HEK293 (cell line): ENCODE measurements at regions not wholly inside any gene's neighbourhood (a gene's known extent, or its start where the extent isn't known, plus 50 kb on each side); places are given as distances from the start of the nearest gene placed in this dataset.

ENCODE experiments used
- CTCF ChIA-PET: fragments of 350-600 bp; formaldehyde crosslinking; extraction: SDS; loops from one replicate; lab custom pipeline; 2021; ENCODE audit warnings: antibody characterized with exemption; lab: Yijun Ruan, JAX
- POLR2A ChIA-PET: fragments of 300-600 bp; formaldehyde crosslinking; extraction: SDS; loops from one replicate; lab custom pipeline; 2020; ENCODE audit warnings: antibody characterized with exemption, inconsistent platforms; lab: Yijun Ruan, JAX
- H3K27ac ChIP-seq: fragments of 200-500 bp; sonication (Bioruptor generic); 2 replicates; pipeline ENCODE4 v1.5.1; 2014; ENCODE audit warnings: low read depth, low read length, control low read depth, inconsistent platforms; ENCODE audit errors: extremely low read depth
- H3K36me3 ChIP-seq, 2 experiments: fragments of 200-500 bp in 1 of 2; sonication (Bioruptor generic) in 1 of 2; 1 replicate in 1 of 2; 2 replicates in 1 of 2; pipeline ENCODE4 v1.5.1; 2014 to 2017; ENCODE audit warnings: inconsistent platforms in 2 of 2, low read length in 2 of 2; ENCODE audit not compliant: control insufficient read depth in 2 of 2, insufficient read depth in 1 of 2
- H3K4me1 ChIP-seq: fragments of 200-500 bp; sonication (Bioruptor generic); 2 replicates; pipeline ENCODE4 v1.5.1; 2014; ENCODE audit warnings: mild to moderate bottlenecking, low read length, inconsistent platforms; ENCODE audit not compliant: control insufficient read depth, insufficient read depth
- H3K4me3 ChIP-seq: 2 replicates; pipeline ENCODE4 v1.5.1; 2011; ENCODE audit warnings: low read depth, mild to moderate bottlenecking, control low read depth, low read length, moderate library complexity
- H3K9me3 ChIP-seq: fragments of 200-500 bp; sonication (Bioruptor generic); 2 replicates; pipeline ENCODE4 v1.5.1; 2014; ENCODE audit warnings: low read depth, low read length, inconsistent platforms; ENCODE audit not compliant: control insufficient read depth, insufficient read depth
- BCL11A ChIP-seq: fragments of 450-650 bp; formaldehyde crosslinking; IDR thresholded peaks from 2 replicates; pipeline ENCODE4 v1.5.1; 2016; ENCODE audit warnings: low read depth, missing biosample characterization, missing genetic modification characterization
- CTCF ChIP-seq: fragments of 450-650 bp; formaldehyde crosslinking; IDR thresholded peaks from 2 replicates; pipeline ENCODE4 v1.5.1; 2016; ENCODE audit warnings: missing biosample characterization, missing genetic modification characterization
- GLIS1 ChIP-seq: fragments of 450-650 bp; formaldehyde crosslinking; IDR thresholded peaks from 2 replicates; pipeline ENCODE4 v1.5.1; 2016; ENCODE audit warnings: missing biosample characterization, missing genetic modification characterization
- HOXA7 ChIP-seq: sonication (generic); formaldehyde crosslinking; IDR thresholded peaks from 2 replicates; pipeline ENCODE4 v1.8.1; 2022; ENCODE audit warnings: missing genetic modification reagents, borderline replicate concordance
- KLF17 ChIP-seq: fragments of 450-650 bp; formaldehyde crosslinking; IDR thresholded peaks from 2 replicates; pipeline ENCODE4 v1.5.1; 2016; ENCODE audit warnings: missing biosample characterization, missing genetic modification characterization
- PBX3 ChIP-seq: sonication (generic); formaldehyde crosslinking; IDR thresholded peaks from 2 replicates; pipeline ENCODE4 v1.8.1; 2022; ENCODE audit warnings: mild to moderate bottlenecking, moderate library complexity, missing genetic modification reagents
- PRDM10 ChIP-seq: fragments of 450-650 bp; formaldehyde crosslinking; IDR thresholded peaks from 2 replicates; pipeline ENCODE4 v1.5.1; 2016; ENCODE audit warnings: missing biosample characterization, missing genetic modification characterization
- REST ChIP-seq: fragments of 450-650 bp; formaldehyde crosslinking; IDR thresholded peaks from 2 replicates; pipeline ENCODE4 v1.5.1; 2016; ENCODE audit warnings: missing biosample characterization, missing genetic modification characterization
- SCRT2 ChIP-seq: fragments of 450-650 bp; formaldehyde crosslinking; IDR thresholded peaks from 2 replicates; pipeline ENCODE4 v1.5.1; 2016; ENCODE audit warnings: missing biosample characterization, missing genetic modification characterization
- ZBTB48 ChIP-seq: fragments of 450-650 bp; formaldehyde crosslinking; IDR thresholded peaks from 2 replicates; pipeline ENCODE4 v1.5.1; 2016; ENCODE audit warnings: missing biosample characterization, missing genetic modification characterization
- ZBTB7A ChIP-seq: fragments of 450-650 bp; formaldehyde crosslinking; IDR thresholded peaks from 2 replicates; pipeline ENCODE4 v1.5.1; 2016; ENCODE audit warnings: low read depth, missing biosample characterization, missing genetic modification characterization
- ZEB2 ChIP-seq: fragments of 450-650 bp; formaldehyde crosslinking; IDR thresholded peaks from 2 replicates; pipeline ENCODE4 v1.5.1; 2016; ENCODE audit warnings: missing biosample characterization, missing genetic modification characterization
- ZFHX2 ChIP-seq: fragments of 450-650 bp; formaldehyde crosslinking; conservative IDR thresholded peaks from 2 replicates; pipeline ENCODE4 v1.5.1; 2016; ENCODE audit warnings: missing biosample characterization, missing genetic modification characterization
- ZNF2 ChIP-seq: fragments of 450-650 bp; formaldehyde crosslinking; IDR thresholded peaks from 2 replicates; pipeline ENCODE4 v1.5.1; 2016; ENCODE audit warnings: missing biosample characterization, missing genetic modification characterization
- ZNF239 ChIP-seq: fragments of 450-650 bp; formaldehyde crosslinking; IDR thresholded peaks from 2 replicates; pipeline ENCODE4 v1.5.1; 2016; ENCODE audit warnings: missing biosample characterization, missing genetic modification characterization
- ZNF26 ChIP-seq: fragments of 450-650 bp; formaldehyde crosslinking; IDR thresholded peaks from 2 replicates; pipeline ENCODE4 v1.5.1; 2016; ENCODE audit warnings: missing biosample characterization, missing genetic modification characterization
- ZNF350 ChIP-seq: fragments of 450-650 bp; formaldehyde crosslinking; IDR thresholded peaks from 2 replicates; pipeline ENCODE4 v1.5.0; 2017; ENCODE audit warnings: missing biosample characterization, mild to moderate bottlenecking, missing genetic modification characterization
- ZNF394 ChIP-seq: fragments of 450-650 bp; formaldehyde crosslinking; IDR thresholded peaks from 2 replicates; pipeline ENCODE4 v1.5.1; 2016; ENCODE audit warnings: missing biosample characterization, missing genetic modification characterization, mild to moderate bottlenecking, moderate library complexity, borderline replicate concordance
- ZNF48 ChIP-seq: fragments of 450-650 bp; formaldehyde crosslinking; IDR thresholded peaks from 2 replicates; pipeline ENCODE4 v1.5.1; 2016; ENCODE audit warnings: missing biosample characterization, missing genetic modification characterization
- ZNF560 ChIP-seq: fragments of 450-650 bp; formaldehyde crosslinking; IDR thresholded peaks from 2 replicates; pipeline ENCODE4 v1.5.1; 2017; ENCODE audit warnings: missing biosample characterization, missing genetic modification characterization, borderline replicate concordance
- ZNF623 ChIP-seq: fragments of 450-650 bp; formaldehyde crosslinking; IDR thresholded peaks from 2 replicates; pipeline ENCODE4 v1.5.1; 2016; ENCODE audit warnings: missing biosample characterization, missing genetic modification characterization
- ZNF707 ChIP-seq: fragments of 450-650 bp; formaldehyde crosslinking; IDR thresholded peaks from 2 replicates; pipeline ENCODE4 v1.5.1; 2016; ENCODE audit warnings: missing biosample characterization, missing genetic modification characterization
- ZNF777 ChIP-seq: fragments of 450-650 bp; formaldehyde crosslinking; IDR thresholded peaks from 2 replicates; pipeline ENCODE4 v1.5.1; 2017; ENCODE audit warnings: missing biosample characterization, missing genetic modification characterization, borderline replicate concordance
- ZNF792 ChIP-seq: fragments of 450-650 bp; formaldehyde crosslinking; IDR thresholded peaks from 2 replicates; pipeline ENCODE4 v1.5.1; 2016; ENCODE audit warnings: missing biosample characterization, missing genetic modification characterization

- no peaks in the 10 kb centered on the region for H3K4me1 ChIP-seq
- TF ChIP-seq ZBTB7A (tag by site-specific recombination) (no peak), ZNF707 (tag by site-specific recombination) (no peak), ZBTB48 (tag by site-specific recombination) (no peak), ZNF560 (tag by site-specific recombination) (no peak), ZEB2 (no peak), HOXA7 (CRISPR knock-in tag) (no peak), ZFHX2 (tag by site-specific recombination) (no peak), PRDM10 (tag by site-specific recombination) (no peak), ZNF623 (tag by site-specific recombination) (no peak), ZNF777 (tag by site-specific recombination) (no peak), ZNF2 (tag by site-specific recombination) (no peak), ZNF792 (no peak)
- TF ChIP-seq, all 188 proteins: peak for 0
These were observed 88.0 kb upstream of the TMEM132C start for GRCh38 chr12:128178966-128179365.

GRCh38 chr12:128180166-128180565 is 86.8 kb upstream of the TMEM132C start:
- no peaks in the 10 kb centered on the region for H3K4me1 ChIP-seq
- H3K9me3 ChIP-seq: no peaks in the 10 kb centered on the region
- CTCF ChIA-PET: no interaction called here
- H3K4me3 ChIP-seq: no peak overlapping the region
- H3K36me3 ChIP-seq: no peaks in the 10 kb centered on the region
- POLR2A ChIA-PET: no interaction called here
- no peak overlapping the region for H3K27ac ChIP-seq
- no peak for TF ChIP-seq GLIS1 (tag by site-specific recombination)
- TF ChIP-seq KLF17 (tag by site-specific recombination): no peak
- TF ChIP-seq ZNF394 (tag by site-specific recombination): no peak
- TF ChIP-seq REST (tag by site-specific recombination): no peak
- no peak for TF ChIP-seq HOXA7 (CRISPR knock-in tag)
- no peak for TF ChIP-seq ZNF239
- no peak for TF ChIP-seq BCL11A (tag by site-specific recombination)
- TF ChIP-seq ZNF26 (tag by site-specific recombination): no peak
- no peak for TF ChIP-seq PBX3
- no peak for TF ChIP-seq SCRT2 (tag by site-specific recombination)
- no peak for TF ChIP-seq CTCF (tag by site-specific recombination)
- no peak for TF ChIP-seq ZNF350 (tag by site-specific recombination)
- no peak for TF ChIP-seq ZNF48

More at GRCh38 chr12:128178966-128179365, 88.0 kb upstream of the TMEM132C start:
- H3K4me3 ChIP-seq: no peak overlapping the region
- POLR2A ChIA-PET: no interaction called here
- no peaks in the 10 kb centered on the region for H3K9me3 ChIP-seq
- H3K36me3 ChIP-seq: no peaks in the 10 kb centered on the region
- H3K27ac ChIP-seq: no peak overlapping the region
- CTCF ChIA-PET: no interaction called here
